BJ (cell line): ENCODE measurements at regions not wholly inside any gene's neighbourhood (a gene's known extent, or its start where the extent isn't known, plus 50 kb on each side); places are given as distances from the start of the nearest gene placed in this dataset.

ENCODE experiments used
- CTCF ChIA-PET: fragments of 350-600 bp; formaldehyde crosslinking; extraction: SDS; loops from one replicate; lab custom pipeline; 2021; ENCODE audit warnings: antibody characterized with exemption, inconsistent platforms; lab: Yijun Ruan, JAX
- POLR2A ChIA-PET: fragments of 300-600 bp; sonication (Branson Sonifier 250); formaldehyde crosslinking; extraction: SDS; loops from one replicate; lab custom pipeline; 2021; ENCODE audit warnings: antibody characterized with exemption; lab: Charles Lee
- DNase-seq: peaks from one replicate; pipeline ENCODE4 v3.0.0-alpha.2; 2011; ENCODE audit warnings: low read depth
- H3K27me3 ChIP-seq: 2 replicates; pipeline ENCODE4 v1.6.0; 2011; ENCODE audit warnings: low read length; ENCODE audit not compliant: control insufficient read depth, insufficient read depth
- H3K36me3 ChIP-seq: 2 replicates; pipeline ENCODE4 v1.5.1; 2011; ENCODE audit warnings: low read length; ENCODE audit not compliant: control insufficient read depth, insufficient read depth
- H3K4me3 ChIP-seq: 2 replicates; pipeline ENCODE4 v1.5.1; 2011; ENCODE audit warnings: low read depth, mild to moderate bottlenecking, control low read depth, low read length
- TF ChIP-seq, protein P1 (sequence below): IDR thresholded peaks from 2 replicates; pipeline ENCODE4 v1.5.1; 2011; ENCODE audit warnings: low read depth, mild to moderate bottlenecking, control low read depth, inconsistent platforms, low read length, moderate library complexity; ENCODE audit not compliant: insufficient read depth

DNA sequence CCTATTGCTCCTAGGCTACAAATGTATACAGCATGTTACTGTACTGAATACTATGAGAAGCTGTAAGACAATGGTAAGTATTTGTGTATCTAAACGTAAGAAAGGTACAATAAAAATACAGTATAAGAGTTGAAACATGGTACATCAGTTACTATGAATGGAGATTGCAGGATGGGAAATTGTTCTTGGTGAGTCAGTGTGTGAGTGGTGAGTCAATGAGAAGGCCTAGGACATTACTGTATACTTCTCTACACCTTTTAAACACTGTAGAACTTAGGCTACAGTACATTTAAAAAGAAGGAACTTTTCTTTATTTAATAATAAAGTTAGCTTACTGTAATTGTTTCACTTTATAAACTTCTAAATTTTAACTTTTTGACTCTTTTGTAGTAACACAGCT is 2603.2 kb downstream of the PCDH7 start:
- TF ChIP-seq, protein P1, sequence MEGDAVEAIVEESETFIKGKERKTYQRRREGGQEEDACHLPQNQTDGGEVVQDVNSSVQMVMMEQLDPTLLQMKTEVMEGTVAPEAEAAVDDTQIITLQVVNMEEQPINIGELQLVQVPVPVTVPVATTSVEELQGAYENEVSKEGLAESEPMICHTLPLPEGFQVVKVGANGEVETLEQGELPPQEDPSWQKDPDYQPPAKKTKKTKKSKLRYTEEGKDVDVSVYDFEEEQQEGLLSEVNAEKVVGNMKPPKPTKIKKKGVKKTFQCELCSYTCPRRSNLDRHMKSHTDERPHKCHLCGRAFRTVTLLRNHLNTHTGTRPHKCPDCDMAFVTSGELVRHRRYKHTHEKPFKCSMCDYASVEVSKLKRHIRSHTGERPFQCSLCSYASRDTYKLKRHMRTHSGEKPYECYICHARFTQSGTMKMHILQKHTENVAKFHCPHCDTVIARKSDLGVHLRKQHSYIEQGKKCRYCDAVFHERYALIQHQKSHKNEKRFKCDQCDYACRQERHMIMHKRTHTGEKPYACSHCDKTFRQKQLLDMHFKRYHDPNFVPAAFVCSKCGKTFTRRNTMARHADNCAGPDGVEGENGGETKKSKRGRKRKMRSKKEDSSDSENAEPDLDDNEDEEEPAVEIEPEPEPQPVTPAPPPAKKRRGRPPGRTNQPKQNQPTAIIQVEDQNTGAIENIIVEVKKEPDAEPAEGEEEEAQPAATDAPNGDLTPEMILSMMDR: no peak
- CTCF ChIA-PET: interaction anchor here (0.5 kb wide), 1 partner anchor 1102 kb away, joined by 3 read pairs; no protein-coding TSS in a partner anchor
- Histone ChIP-seq H3K27me3 (no peaks in the 10 kb centered on the region), H3K4me3 (no peak overlapping the region), H3K36me3 (no peaks in the 10 kb centered on the region)
- POLR2A ChIA-PET: no interaction called here
- no peak for DNase-seq

DNA sequence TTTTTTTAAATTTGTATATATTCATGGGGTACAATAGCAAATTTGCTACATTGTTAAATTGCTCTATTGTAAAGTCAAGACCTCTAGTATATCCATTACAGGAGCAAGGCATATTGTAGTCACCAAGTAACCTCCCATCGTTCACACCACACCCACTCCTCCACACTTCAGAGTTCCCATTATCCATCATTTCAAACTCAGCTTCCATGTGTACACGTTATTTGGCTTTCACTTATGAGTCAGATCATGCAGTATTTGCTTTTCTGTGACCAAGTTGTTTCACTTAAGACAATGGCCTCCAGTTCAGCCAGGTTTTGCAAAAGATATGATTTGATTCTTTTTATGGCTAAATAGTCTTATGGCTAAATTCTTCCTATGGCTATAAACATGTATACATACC is 2614.2 kb downstream of the PCDH7 start:
- POLR2A ChIA-PET: no interaction called here
- Histone ChIP-seq H3K4me3 (no peak overlapping the region), H3K27me3 (no peaks in the 10 kb centered on the region), H3K36me3 (no peaks in the 10 kb centered on the region)
- CTCF ChIA-PET: no interaction called here
- TF ChIP-seq, protein P1: no peak
- no peak for DNase-seq

DNA sequence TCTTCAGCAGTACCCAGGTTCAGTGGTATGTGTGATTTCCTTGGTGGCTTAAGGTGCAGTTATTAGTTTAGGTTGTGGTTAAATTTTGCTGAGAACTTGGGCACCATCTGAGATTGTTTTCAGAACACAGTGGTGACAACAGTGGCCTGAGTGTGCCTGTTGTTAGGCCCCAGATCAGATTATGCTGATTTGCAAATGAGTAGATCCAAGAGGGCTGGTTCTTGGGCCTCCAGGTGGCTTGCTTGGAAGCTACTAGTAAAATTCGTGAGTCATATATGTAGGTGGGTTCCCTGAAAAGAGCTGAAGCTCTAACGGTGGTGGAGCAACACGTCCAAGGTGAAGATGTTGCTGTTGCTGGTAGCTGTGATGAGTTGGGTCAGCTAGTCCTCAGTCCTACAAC is 2619.6 kb downstream of the PCDH7 start:
- Histone ChIP-seq H3K4me3 (no peak overlapping the region), H3K36me3 (no peaks in the 10 kb centered on the region), H3K27me3 (no peaks in the 10 kb centered on the region)
- TF ChIP-seq, protein P1: no peak
- POLR2A ChIA-PET: no interaction called here
- DNase-seq: no peak
- CTCF ChIA-PET: no interaction called here

DNA sequence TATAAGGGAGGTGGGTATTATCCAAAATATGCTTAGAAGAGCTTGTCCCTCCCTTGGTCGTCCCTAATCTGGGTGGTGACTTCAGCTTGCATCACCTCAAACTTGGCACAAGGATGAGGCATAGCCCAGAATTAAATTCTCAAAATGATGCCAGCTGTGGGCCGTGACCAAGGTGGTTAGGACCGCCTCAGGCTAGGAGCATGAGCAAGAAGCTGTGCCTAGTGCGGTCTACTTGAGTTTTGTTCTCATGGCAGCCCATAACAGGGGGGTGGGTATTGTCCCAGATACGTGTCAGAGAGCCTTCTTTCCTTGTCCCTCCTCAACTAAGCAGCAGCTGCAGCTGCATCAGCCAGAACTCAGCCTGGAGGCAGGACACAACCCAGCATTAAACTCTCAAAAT is 2620.0 kb downstream of the PCDH7 start:
- no peaks in the 10 kb centered on the region for H3K27me3 ChIP-seq
- no peak for DNase-seq
- ChIA-PET POLR2A (no interaction called here), CTCF (no interaction called here)
- TF ChIP-seq, protein P1: no peak
- H3K4me3 ChIP-seq: no peak overlapping the region
- no peaks in the 10 kb centered on the region for H3K36me3 ChIP-seq

DNA sequence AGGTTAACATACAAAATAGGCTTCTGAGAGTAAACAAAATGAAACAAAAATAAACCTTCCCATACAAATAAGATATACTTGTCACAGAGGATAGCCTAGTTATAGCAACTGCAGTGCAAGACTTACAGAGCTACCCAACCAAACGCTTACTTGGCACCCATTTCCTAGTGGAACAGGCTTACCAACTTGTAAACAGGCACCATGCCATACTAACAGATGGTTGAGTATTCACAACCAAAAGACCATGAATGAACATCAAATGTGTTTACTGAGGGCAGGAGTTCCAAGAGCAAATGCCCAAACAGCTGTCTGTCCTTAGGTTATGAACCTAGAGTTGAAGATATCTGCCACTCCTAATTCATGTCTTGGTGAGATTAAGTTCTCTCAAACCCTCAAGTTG is 2629.2 kb downstream of the PCDH7 start:
- no peaks in the 10 kb centered on the region for H3K27me3 ChIP-seq
- no peak for DNase-seq
- TF ChIP-seq, protein P1: no peak
- POLR2A ChIA-PET: no interaction called here
- no peak overlapping the region for H3K4me3 ChIP-seq
- CTCF ChIA-PET: no interaction called here
- H3K36me3 ChIP-seq: no peaks in the 10 kb centered on the region
